Keratinocyte (primary cell): ENCODE measurements at regions not wholly inside any gene's neighbourhood (a gene's known extent, or its start where the extent isn't known, plus 50 kb on each side); places are given as distances from the start of the nearest gene placed in this dataset.

Experiments
- CTCF ChIP-seq, 3 experiments: IDR thresholded peaks in 1 of 3; conservative IDR thresholded peaks in 1 of 3; optimal IDR thresholded peaks in 1 of 3; 2 replicates in 2 of 3; 3 replicates in 1 of 3; pipeline versions ENCODE3 to v1.5.1; 2011; ENCODE audit warnings: low read length in 3 of 3, mild to moderate bottlenecking in 3 of 3, moderate library complexity in 2 of 3, control low read depth in 1 of 3, inconsistent platforms in 1 of 3; ENCODE audit not compliant: insufficient read depth in 2 of 3; ENCODE audit errors: extremely low read depth in 1 of 3
- EZH2 ChIP-seq: IDR thresholded peaks from one replicate; pipeline ENCODE4 v1.6.1; 2012; ENCODE audit warnings: inconsistent platforms, mild to moderate bottlenecking, low read length, moderate library complexity

DNA sequence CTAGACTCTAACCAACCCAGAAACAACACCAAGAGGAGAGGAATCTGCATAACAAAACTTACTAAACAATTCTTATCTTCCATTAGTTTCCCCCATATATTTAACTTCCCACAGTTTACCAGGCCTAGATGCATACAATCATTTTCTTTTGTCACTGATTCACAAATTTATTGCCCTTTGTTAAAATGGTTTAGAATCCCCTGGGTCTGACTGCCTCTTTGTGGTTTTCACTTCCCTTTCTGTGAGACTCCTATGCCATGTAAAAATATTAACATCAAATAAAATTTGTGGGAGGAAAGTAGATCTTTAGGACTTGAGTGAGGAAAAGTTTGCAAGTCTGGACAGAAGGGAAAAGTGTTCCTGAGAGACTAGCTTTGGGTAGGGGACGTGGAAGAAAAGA, 393.8 kb upstream of the CNKSR2 start:
- TF ChIP-seq EZH2 (no peak), CTCF (optimal IDR thresholded peaks at IDR 0.05 in 1 of 3, IDR thresholded peaks at IDR 0.05 in 1 of 3, conservative IDR thresholded peaks at IDR 0.05 in 1 of 3; ENCODE audit: extremely low read depth in 1 of 3, insufficient read depth in 2 of 3, low read length in 3 of 3) (no peak)
